SK-N-SH (cell line): ENCODE measurements at regions not wholly inside any gene's neighbourhood (a gene's known extent, or its start where the extent isn't known, plus 50 kb on each side); places are given as distances from the start of the nearest gene placed in this dataset.

Experiments used
- CTCF ChIA-PET: fragments of 300-600, 350-600 bp; formaldehyde crosslinking; extraction: SDS; loops from one replicate; lab custom pipeline; 2021; lab: Yijun Ruan, JAX
- POLR2A ChIA-PET: fragments of 350-600 bp; sonication (Branson Sonifier 250); formaldehyde crosslinking; extraction: SDS; loops from one replicate; lab custom pipeline; 2020; ENCODE audit warnings: antibody characterized with exemption, inconsistent platforms; lab: Yijun Ruan, JAX
- DNase-seq: peaks from one replicate; pipeline ENCODE4 v3.0.0; 2012
- H2AFZ ChIP-seq: fragments of 200-600 bp; sonication (generic); 2 replicates; pipeline ENCODE4 v1.8.1; 2016; ENCODE audit warnings: antibody characterized with exemption, mild to moderate bottlenecking, low read depth
- H3F3A ChIP-seq: fragments of 200-600 bp; sonication (generic); replicated peaks from 2 replicates; pipeline ENCODE3; 2016; ENCODE audit warnings: antibody characterized with exemption, mild to moderate bottlenecking; ENCODE audit not compliant: insufficient read depth
- H3K27ac ChIP-seq, 2 experiments: fragments of 200-500 bp in 1 of 2; fragments of 200-600 bp in 1 of 2; sonication (Bioruptor generic) in 1 of 2; sonication (generic), shearing (Covaris generic) in 1 of 2; 2 replicates each; pipeline versions ENCODE4 v1.5.1 to v1.6.1; 2014 to 2016; ENCODE audit warnings: low read depth in 2 of 2, inconsistent platforms in 1 of 2, low read length in 1 of 2, mild to moderate bottlenecking in 1 of 2, mixed read lengths in 1 of 2
- H3K27me3 ChIP-seq: fragments of 200-600 bp; sonication (generic), shearing (Covaris generic); 2 replicates; pipeline ENCODE4 v1.6.1; 2016; ENCODE audit warnings: mixed run types; ENCODE audit not compliant: insufficient read depth
- H3K36me3 ChIP-seq, 2 experiments: fragments of 200-500 bp in 1 of 2; fragments of 200-600 bp in 1 of 2; sonication (Bioruptor generic) in 1 of 2; sonication (generic) in 1 of 2; replicated peaks in 1 of 2; 2 replicates each; pipeline versions ENCODE3 to v1.5.1; 2014 to 2016; ENCODE audit warnings: low read length in 1 of 2, mild to moderate bottlenecking in 1 of 2; ENCODE audit not compliant: insufficient read depth in 2 of 2, control insufficient read depth in 1 of 2
- H3K4me1 ChIP-seq, 2 experiments: fragments of 200-500 bp in 1 of 2; fragments of 200-600 bp in 1 of 2; sonication (Bioruptor generic) in 1 of 2; sonication (generic), shearing (Covaris generic) in 1 of 2; 2 replicates each; pipeline versions ENCODE4 v1.5.1 to v1.6.1; 2014 to 2016; ENCODE audit warnings: low read depth in 1 of 2, low read length in 1 of 2, mixed run types in 1 of 2; ENCODE audit not compliant: insufficient read depth in 2 of 2, control insufficient read depth in 1 of 2
- H3K4me2 ChIP-seq: fragments of 200-600 bp; sonication (generic), shearing (Covaris generic); 2 replicates; pipeline ENCODE4 v1.6.1; 2017; ENCODE audit warnings: mixed run types
- H3K4me3 ChIP-seq, 2 experiments: fragments of 200-500 bp in 1 of 2; fragments of 200-600 bp in 1 of 2; sonication (Bioruptor generic) in 1 of 2; sonication (generic), shearing (Covaris generic) in 1 of 2; 2 replicates each; pipeline versions ENCODE4 v1.5.1 to v1.8.1; 2014 to 2016; ENCODE audit warnings: low read depth in 2 of 2, inconsistent platforms in 1 of 2, low read length in 1 of 2, mild to moderate bottlenecking in 1 of 2, mixed read lengths in 1 of 2, moderate library complexity in 1 of 2
- H3K79me2 ChIP-seq: fragments of 200-600 bp; sonication (generic); 2 replicates; pipeline ENCODE4 v1.8.1; 2017; ENCODE audit warnings: mild to moderate bottlenecking; ENCODE audit not compliant: insufficient read depth
- H3K9ac ChIP-seq: fragments of 200-600 bp; sonication (generic); 2 replicates; pipeline ENCODE4 v1.6.1; 2017; ENCODE audit warnings: mixed run types
- H3K9me2 ChIP-seq: fragments of 200-600 bp; sonication (generic); 2 replicates; pipeline ENCODE4 v1.6.1; 2017; ENCODE audit warnings: mixed run types
- H3K9me3 ChIP-seq: fragments of 200-600 bp; sonication (generic); 2 replicates; pipeline ENCODE4 v1.6.1; 2017; ENCODE audit warnings: mixed run types, mild to moderate bottlenecking, moderate library complexity
- H4K20me1 ChIP-seq: fragments of 200-600 bp; sonication (generic); 2 replicates; pipeline ENCODE4 v1.6.1; 2017; ENCODE audit warnings: mild to moderate bottlenecking, mixed run types; ENCODE audit not compliant: insufficient read depth
- CTCF ChIP-seq: fragments of 200-600 bp; sonication (generic); IDR thresholded peaks from 2 replicates; pipeline ENCODE4 v1.6.1; 2017; ENCODE audit warnings: antibody characterized with exemption, mild to moderate bottlenecking, moderate library complexity
- EP300 ChIP-seq, 2 experiments: IDR thresholded peaks; 2 replicates each; pipeline versions ENCODE4 v1.4.0 to v1.6.1; 2012; ENCODE audit warnings: borderline replicate concordance in 1 of 2, low read depth in 1 of 2, low read length in 1 of 2
- EZH2phosphoT487 ChIP-seq: fragments of 200-600 bp; sonication (generic); IDR thresholded peaks from 2 replicates; pipeline ENCODE4 v1.6.1; 2017; ENCODE audit warnings: low read depth, mixed run types, mild to moderate bottlenecking, antibody characterized with exemption, moderate library complexity, borderline replicate concordance
- FOSL2 ChIP-seq: IDR thresholded peaks from 2 replicates; pipeline ENCODE4 v1.4.0; 2012; ENCODE audit warnings: low read depth, mild to moderate bottlenecking, moderate library complexity, borderline replicate concordance
- FOXM1 ChIP-seq: IDR thresholded peaks from 2 replicates; pipeline ENCODE4 v1.4.0; 2012; ENCODE audit warnings: low read depth, mild to moderate bottlenecking
- GABPA ChIP-seq: IDR thresholded peaks from 2 replicates; pipeline ENCODE4 v1.4.0; 2012; ENCODE audit warnings: low read depth, mild to moderate bottlenecking
- IRF3 ChIP-seq: fragments of 150-350 bp; IDR thresholded peaks from 2 replicates; pipeline ENCODE4 v1.6.1; 2016; ENCODE audit warnings: mild to moderate bottlenecking, low read depth, low read length
- JUND ChIP-seq: IDR thresholded peaks from 2 replicates; pipeline ENCODE4 v1.4.0; 2012
- MAX ChIP-seq: IDR thresholded peaks from 2 replicates; pipeline ENCODE4 v1.4.0; 2012; ENCODE audit warnings: low read depth
- MEF2A ChIP-seq: IDR thresholded peaks from 2 replicates; pipeline ENCODE4 v1.4.0; 2012; ENCODE audit warnings: low read depth, borderline replicate concordance
- MXI1 ChIP-seq: IDR thresholded peaks from 2 replicates; pipeline ENCODE4 v1.6.1; 2012; ENCODE audit warnings: mild to moderate bottlenecking, low read depth, low read length, improper control_type of control experiment
- NRF1 ChIP-seq: IDR thresholded peaks from 2 replicates; pipeline ENCODE4 v1.6.1; 2012; ENCODE audit warnings: low read depth, mild to moderate bottlenecking, low read length
- PBX3 ChIP-seq: IDR thresholded peaks from 2 replicates; pipeline ENCODE4; 2012
- POLR2AphosphoS5 ChIP-seq: IDR thresholded peaks from 2 replicates; pipeline ENCODE4 v1.6.1; 2012; ENCODE audit warnings: low read depth, low read length
- RAD21 ChIP-seq: IDR thresholded peaks from 2 replicates; pipeline ENCODE4 v1.6.1; 2012; ENCODE audit warnings: mild to moderate bottlenecking, low read length
- RCOR1 ChIP-seq: fragments of 150-350 bp; IDR thresholded peaks from 2 replicates; pipeline ENCODE4 v1.6.1; 2017; ENCODE audit warnings: antibody characterized with exemption, low read length
- REST ChIP-seq: IDR thresholded peaks from 2 replicates; pipeline ENCODE4 v1.6.1; 2012; ENCODE audit warnings: mild to moderate bottlenecking, low read depth, low read length, moderate library complexity
- RXRA ChIP-seq: IDR thresholded peaks from 2 replicates; pipeline ENCODE4 v1.4.0; 2012; ENCODE audit warnings: low read depth, mild to moderate bottlenecking, borderline replicate concordance
- SIN3A ChIP-seq: IDR thresholded peaks from 2 replicates; pipeline ENCODE4 v1.6.1; 2012; ENCODE audit warnings: low read depth, mild to moderate bottlenecking, low read length, moderate library complexity, borderline replicate concordance
- SMC3 ChIP-seq: IDR thresholded peaks from 2 replicates; pipeline ENCODE4 v1.6.1; 2012; ENCODE audit warnings: low read depth, low read length, improper control_type of control experiment
- TAF1 ChIP-seq: IDR thresholded peaks from 2 replicates; pipeline ENCODE4 v1.6.1; 2012; ENCODE audit warnings: low read depth, mild to moderate bottlenecking, low read length, moderate library complexity, borderline replicate concordance
- TCF12 ChIP-seq: IDR thresholded peaks from 2 replicates; pipeline ENCODE4 v1.4.0; 2012
- USF2 ChIP-seq: fragments of 150-350 bp; IDR thresholded peaks from 2 replicates; pipeline ENCODE4 v1.6.1; 2017; ENCODE audit warnings: antibody characterized with exemption, low read length, low read depth, borderline replicate concordance
- YY1 ChIP-seq: IDR thresholded peaks from 2 replicates; pipeline ENCODE4 v1.4.0; 2012; ENCODE audit warnings: low read depth, mild to moderate bottlenecking
- WGBS: methylation state at CpG from one replicate; pipeline ENCODE4 v1.1.6; 2017; ENCODE audit warnings: low lambda C conversion rate; 5-methylcytosine and 5-hydroxymethylcytosine counted together

- H3F3A ChIP-seq: no peaks in the 10 kb centered on the region
- POLR2A ChIA-PET: no interaction called here
- TF ChIP-seq CTCF (peak; percentile 72), TCF12 (no peak), YY1 (no peak), RAD21 (peak; percentile 73), MAX (no peak), REST (no peak), GABPA (no peak), RXRA (no peak), FOXM1 (no peak), EZH2phosphoT487 (no peak), IRF3 (no peak), MXI1 (no peak), SMC3 (peak; percentile 65), NRF1 (no peak), TAF1 (no peak), PBX3 (no peak), USF2 (no peak), FOSL2 (no peak), JUND (no peak), SIN3A (no peak), MEF2A (no peak), RCOR1 (no peak), POLR2AphosphoS5 (no peak), EP300 (IDR thresholded peaks at IDR 0.05; ENCODE audit: borderline replicate concordance in 1 of 2, low read depth in 1 of 2, low read length in 1 of 2) (no peak)
- TF ChIP-seq, all 33 proteins: peak for 3
- Histone ChIP-seq H2AFZ (no peak overlapping the region), H3K9ac (no peak overlapping the region), H4K20me1 (no peaks in the 10 kb centered on the region), H3K4me3 (no peak overlapping the region), H3K4me1 (no peaks in the 10 kb centered on the region; a peak in 1 of 4 replicates), H3K9me2 (no peaks in the 10 kb centered on the region), H3K27me3 (no peaks in the 10 kb centered on the region), H3K4me2 (no peak overlapping the region), H3K27ac (no peak overlapping the region), H3K79me2 (no peaks in the 10 kb centered on the region), H3K9me3 (peaks cover 4% of the 10 kb centered on the region; the same call in 1 of the 2 replicates), H3K36me3 (no peaks in the 10 kb centered on the region)
- WGBS: 2% methylated on average over 9 of the region's 9 CpGs
- CTCF ChIA-PET: interaction anchor here (0.7 to 1.6 kb wide), 6 partner anchors 14 to 1184 kb away, joined by 3 to 5 read pairs (median 3); no protein-coding TSS in a partner anchor
- DNase-seq: peak; percentile 2
Observed at GRCh38 chr6:9250852-9251251, 815.5 kb upstream of the SLC35B3 start.
